ENCODE measurements at regions not wholly inside any gene's neighbourhood (a gene's known extent, or its start where the extent isn't known, plus 50 kb on each side); places are given as distances from the start of the nearest gene placed in this dataset.
"Not testable (repeated sequence)": the region's sequence is repeated elsewhere in the genome, so short reads cannot be mapped to it uniquely, and the experiment has no call there.

- H3K36me3 Mint-ChIP-seq (ENCODE audit: low read depth) = no peaks in the 10 kb centered on the region
- H3K27me3 Mint-ChIP-seq (ENCODE audit: low read depth) = no peaks in the 10 kb centered on the region
- no peak overlapping the region for H3K4me3 Mint-ChIP-seq
- peaks cover 4% of the 10 kb centered on the region for H3K9me3 Mint-ChIP-seq
- no peaks in the 10 kb centered on the region for H3K4me1 Mint-ChIP-seq (ENCODE audit: low read depth)
- H3K27ac Mint-ChIP-seq = no peak overlapping the region
- no peak for DNase-seq (ENCODE audit: low spot score)
Measured at GRCh38 chr7:81165070-81165469, 246.2 kb upstream of the SEMA3C start.

GRCh38 chr7:81162771-81163525 is 244.1 kb upstream of the SEMA3C start:
- Mint-ChIP-seq H3K4me1 (ENCODE audit: low read depth) (no peaks in the 10 kb centered on the region), H3K9me3 (peaks cover 7% of the 10 kb centered on the region), H3K36me3 (ENCODE audit: low read depth) (no peaks in the 10 kb centered on the region), H3K27ac (no peak overlapping the region), H3K4me3 (no peak overlapping the region), H3K27me3 (ENCODE audit: low read depth) (no peaks in the 10 kb centered on the region)
- no peak for DNase-seq (ENCODE audit: low spot score)

- no peak for DNase-seq (ENCODE audit: low spot score)
- Mint-ChIP-seq H3K36me3 (ENCODE audit: low read depth) (no peaks in the 10 kb centered on the region), H3K9me3 (peaks cover 7% of the 10 kb centered on the region), H3K27ac (no peak overlapping the region), H3K4me3 (no peak overlapping the region), H3K27me3 (ENCODE audit: low read depth) (no peaks in the 10 kb centered on the region), H3K4me1 (ENCODE audit: low read depth) (no peaks in the 10 kb centered on the region)
Measured at GRCh38 chr7:81162234-81162633, 243.4 kb upstream of the SEMA3C start.

GRCh38 chr7:81161451-81162075 is 242.7 kb upstream of the SEMA3C start:
- Mint-ChIP-seq H3K4me1 (ENCODE audit: low read depth) (no peaks in the 10 kb centered on the region), H3K4me3 (no peak overlapping the region), H3K36me3 (ENCODE audit: low read depth) (no peaks in the 10 kb centered on the region), H3K27ac (no peak overlapping the region), H3K9me3 (peaks cover 7% of the 10 kb centered on the region), H3K27me3 (ENCODE audit: low read depth) (no peaks in the 10 kb centered on the region)
- no peak for DNase-seq (ENCODE audit: low spot score)

GRCh38 chr7:81159402-81159801 is 240.6 kb upstream of the SEMA3C start:
- Mint-ChIP-seq H3K36me3 (ENCODE audit: low read depth) (no peaks in the 10 kb centered on the region), H3K9me3 (peaks cover 7% of the 10 kb centered on the region), H3K4me3 (no peak overlapping the region), H3K27me3 (ENCODE audit: low read depth) (no peaks in the 10 kb centered on the region), H3K4me1 (ENCODE audit: low read depth) (no peaks in the 10 kb centered on the region), H3K27ac (no peak overlapping the region)
- no peak for DNase-seq (ENCODE audit: low spot score)

GRCh38 chr7:81158189-81158588 is 239.3 kb upstream of the SEMA3C start:
- no peaks in the 10 kb centered on the region for H3K36me3 Mint-ChIP-seq (ENCODE audit: low read depth)
- H3K27me3 Mint-ChIP-seq (ENCODE audit: low read depth) = no peaks in the 10 kb centered on the region
- no peak overlapping the region for H3K27ac Mint-ChIP-seq
- no peaks in the 10 kb centered on the region for H3K4me1 Mint-ChIP-seq (ENCODE audit: low read depth)
- no peak overlapping the region for H3K4me3 Mint-ChIP-seq
- DNase-seq (ENCODE audit: low spot score) = no peak
- H3K9me3 Mint-ChIP-seq = peaks cover 3% of the 10 kb centered on the region

- Mint-ChIP-seq H3K27me3 (ENCODE audit: low read depth) (no peaks in the 10 kb centered on the region), H3K9me3 (peaks cover 9% of the 10 kb centered on the region), H3K4me1 (ENCODE audit: low read depth) (no peaks in the 10 kb centered on the region), H3K36me3 (ENCODE audit: low read depth) (no peaks in the 10 kb centered on the region), H3K27ac (no peak overlapping the region), H3K4me3 (no peak overlapping the region)
- no peak for DNase-seq (ENCODE audit: low spot score)
Measured at GRCh38 chr7:81155654-81156373, 237.0 kb upstream of the SEMA3C start.

- DNase-seq (ENCODE audit: low spot score) = no peak
- H3K27me3 Mint-ChIP-seq (ENCODE audit: low read depth) = no peaks in the 10 kb centered on the region
- no peak overlapping the region for H3K4me3 Mint-ChIP-seq
- H3K4me1 Mint-ChIP-seq (ENCODE audit: low read depth) = no peaks in the 10 kb centered on the region
- no peaks in the 10 kb centered on the region for H3K36me3 Mint-ChIP-seq (ENCODE audit: low read depth)
- H3K27ac Mint-ChIP-seq = no peak overlapping the region
- H3K9me3 Mint-ChIP-seq = peaks cover 7% of the 10 kb centered on the region
Measured at GRCh38 chr7:81154565-81154964, 235.7 kb upstream of the SEMA3C start.

GRCh38 chr7:81152925-81153324 is 234.1 kb upstream of the SEMA3C start:
- H3K9me3 Mint-ChIP-seq; H3K27ac Mint-ChIP-seq; H3K4me3 Mint-ChIP-seq; DNase-seq (ENCODE audit: low spot score); H3K27me3 Mint-ChIP-seq (ENCODE audit: low read depth); H3K4me1 Mint-ChIP-seq (ENCODE audit: low read depth); H3K36me3 Mint-ChIP-seq (ENCODE audit: low read depth): not testable (repeated sequence)

GRCh38 chr7:81150951-81151361 is 232.1 kb upstream of the SEMA3C start:
- no peak for DNase-seq (ENCODE audit: low spot score)
- Mint-ChIP-seq H3K27ac (no peak overlapping the region), H3K4me3 (no peak overlapping the region), H3K9me3 (peaks cover 9% of the 10 kb centered on the region), H3K27me3 (ENCODE audit: low read depth) (no peaks in the 10 kb centered on the region), H3K36me3 (ENCODE audit: low read depth) (no peaks in the 10 kb centered on the region), H3K4me1 (ENCODE audit: low read depth) (no peaks in the 10 kb centered on the region)

- no peaks in the 10 kb centered on the region for H3K4me1 Mint-ChIP-seq (ENCODE audit: low read depth)
- H3K27me3 Mint-ChIP-seq (ENCODE audit: low read depth) = no peaks in the 10 kb centered on the region
- no peaks in the 10 kb centered on the region for H3K36me3 Mint-ChIP-seq (ENCODE audit: low read depth)
- H3K4me3 Mint-ChIP-seq = no peak overlapping the region
- peaks cover 21% of the 10 kb centered on the region for H3K9me3 Mint-ChIP-seq
- H3K27ac Mint-ChIP-seq = no peak overlapping the region
- no peak for DNase-seq (ENCODE audit: low spot score)
Measured at GRCh38 chr7:81143856-81144255, 225.0 kb upstream of the SEMA3C start.

GRCh38 chr7:81141257-81142205 is 222.7 kb upstream of the SEMA3C start:
- H3K36me3 Mint-ChIP-seq (ENCODE audit: low read depth); DNase-seq (ENCODE audit: low spot score); H3K27ac Mint-ChIP-seq; H3K4me3 Mint-ChIP-seq; H3K27me3 Mint-ChIP-seq (ENCODE audit: low read depth); H3K4me1 Mint-ChIP-seq (ENCODE audit: low read depth): not testable (repeated sequence)
- peaks cover 21% of the 10 kb centered on the region for H3K9me3 Mint-ChIP-seq

- H3K4me3 Mint-ChIP-seq = no peak overlapping the region
- H3K36me3 Mint-ChIP-seq (ENCODE audit: low read depth) = no peaks in the 10 kb centered on the region
- no peaks in the 10 kb centered on the region for H3K27me3 Mint-ChIP-seq (ENCODE audit: low read depth)
- H3K9me3 Mint-ChIP-seq = peaks cover 17% of the 10 kb centered on the region
- H3K27ac Mint-ChIP-seq = no peak overlapping the region
- H3K4me1 Mint-ChIP-seq (ENCODE audit: low read depth) = no peaks in the 10 kb centered on the region
- no peak for DNase-seq (ENCODE audit: low spot score)
Measured at GRCh38 chr7:81140775-81141174, 221.9 kb upstream of the SEMA3C start.

Data from T-helper 2 cell treated with Interferon-gamma antibody and Interleukin-4, amounts not matched to agents 5 μg/mL and 100 μg/mL, for 36 hours (primary cell).